LNCAP (cell line): ENCODE measurements at regions not wholly inside any gene's neighbourhood (a gene's known extent, or its start where the extent isn't known, plus 50 kb on each side); places are given as distances from the start of the nearest gene placed in this dataset.

Source experiments
- TF ChIP-seq, protein P1 (sequence below): fragments of 450-650 bp; IDR thresholded peaks from 2 replicates; pipeline ENCODE4 v1.5.1; 2017; ENCODE audit warnings: mild to moderate bottlenecking

DNA sequence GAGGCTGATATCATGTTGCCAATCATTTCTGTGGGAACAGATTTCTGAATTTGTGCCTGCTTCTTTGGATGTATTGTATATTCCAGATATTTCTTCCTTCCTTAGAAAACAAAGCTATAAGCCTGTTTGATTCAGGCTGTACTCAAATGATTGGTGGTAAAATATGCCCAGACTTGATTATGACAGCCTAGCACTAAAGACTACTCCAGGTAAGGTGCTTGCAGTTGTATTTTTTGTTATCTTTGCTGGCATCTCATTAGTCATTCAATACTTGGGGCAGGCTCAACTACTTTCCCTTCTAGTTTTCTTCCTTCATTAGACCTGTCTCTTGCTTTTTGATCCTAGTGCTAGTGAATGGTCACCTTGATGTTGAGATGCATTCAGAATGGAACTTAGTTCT is 90.6 kb downstream of the ZNF518B start:
- TF ChIP-seq, protein P1, sequence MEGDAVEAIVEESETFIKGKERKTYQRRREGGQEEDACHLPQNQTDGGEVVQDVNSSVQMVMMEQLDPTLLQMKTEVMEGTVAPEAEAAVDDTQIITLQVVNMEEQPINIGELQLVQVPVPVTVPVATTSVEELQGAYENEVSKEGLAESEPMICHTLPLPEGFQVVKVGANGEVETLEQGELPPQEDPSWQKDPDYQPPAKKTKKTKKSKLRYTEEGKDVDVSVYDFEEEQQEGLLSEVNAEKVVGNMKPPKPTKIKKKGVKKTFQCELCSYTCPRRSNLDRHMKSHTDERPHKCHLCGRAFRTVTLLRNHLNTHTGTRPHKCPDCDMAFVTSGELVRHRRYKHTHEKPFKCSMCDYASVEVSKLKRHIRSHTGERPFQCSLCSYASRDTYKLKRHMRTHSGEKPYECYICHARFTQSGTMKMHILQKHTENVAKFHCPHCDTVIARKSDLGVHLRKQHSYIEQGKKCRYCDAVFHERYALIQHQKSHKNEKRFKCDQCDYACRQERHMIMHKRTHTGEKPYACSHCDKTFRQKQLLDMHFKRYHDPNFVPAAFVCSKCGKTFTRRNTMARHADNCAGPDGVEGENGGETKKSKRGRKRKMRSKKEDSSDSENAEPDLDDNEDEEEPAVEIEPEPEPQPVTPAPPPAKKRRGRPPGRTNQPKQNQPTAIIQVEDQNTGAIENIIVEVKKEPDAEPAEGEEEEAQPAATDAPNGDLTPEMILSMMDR, result no peak

DNA sequence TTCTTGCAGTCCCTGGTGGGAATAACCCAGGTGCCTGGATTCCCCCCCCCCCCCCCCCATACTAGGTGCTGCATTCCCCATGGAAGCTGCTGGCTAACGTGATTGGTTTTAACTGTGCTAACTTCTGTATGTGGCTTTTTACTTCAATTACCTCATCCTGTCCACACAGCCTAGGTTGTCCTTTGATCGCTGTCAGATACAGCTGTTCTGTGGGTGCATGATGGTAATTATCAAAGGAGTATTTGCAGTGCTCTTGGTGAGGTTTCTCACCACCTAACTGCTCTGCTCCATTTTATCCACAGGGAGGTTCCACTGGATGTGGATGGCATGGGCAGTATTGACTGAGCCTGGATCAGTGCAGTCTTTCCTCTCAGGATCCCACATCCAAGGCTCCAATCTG is 93.0 kb downstream of the ZNF518B start:
- TF ChIP-seq, protein P1, result no peak

DNA sequence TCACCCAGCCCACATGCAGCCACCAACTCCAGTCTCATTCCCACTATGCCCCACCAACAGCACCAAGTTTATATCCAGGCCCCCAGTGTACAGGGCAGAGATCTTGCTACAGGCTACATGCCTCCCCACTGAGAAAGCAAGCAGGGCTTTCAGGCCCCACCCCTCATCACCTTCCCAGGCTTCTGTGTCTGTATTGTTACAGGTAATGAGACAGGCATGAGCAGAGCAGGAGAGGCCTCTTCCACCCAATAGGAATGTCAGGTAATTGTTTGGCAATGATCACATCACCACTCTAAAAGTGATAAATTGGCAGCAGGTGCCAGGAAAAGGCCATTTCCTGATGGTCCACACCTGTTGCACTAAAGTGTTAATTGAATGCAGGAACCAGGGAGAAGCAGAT is 102.5 kb downstream of the ZNF518B start:
- TF ChIP-seq, protein P1, result no peak

DNA sequence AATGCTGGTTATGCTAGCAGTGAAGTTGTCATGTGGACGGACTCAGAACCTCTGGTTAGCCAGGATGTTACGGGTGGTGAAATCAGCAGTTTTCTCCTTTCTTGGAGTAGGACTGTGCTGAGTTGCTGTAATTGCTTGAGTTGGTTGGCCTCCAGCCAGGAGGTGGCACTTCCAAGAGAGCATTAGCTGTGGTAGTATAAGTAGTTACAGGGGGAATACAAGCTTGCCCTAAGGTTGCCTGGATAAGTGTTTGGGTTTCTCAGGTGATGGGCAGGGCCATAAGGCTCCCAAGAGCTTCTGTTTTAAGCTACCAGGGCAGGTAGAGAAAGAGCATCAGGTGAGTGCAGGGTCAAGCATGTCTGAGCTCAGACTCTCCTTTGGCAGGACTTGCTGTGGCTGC is 103.0 kb downstream of the ZNF518B start:
- TF ChIP-seq, protein P1, result no peak

DNA sequence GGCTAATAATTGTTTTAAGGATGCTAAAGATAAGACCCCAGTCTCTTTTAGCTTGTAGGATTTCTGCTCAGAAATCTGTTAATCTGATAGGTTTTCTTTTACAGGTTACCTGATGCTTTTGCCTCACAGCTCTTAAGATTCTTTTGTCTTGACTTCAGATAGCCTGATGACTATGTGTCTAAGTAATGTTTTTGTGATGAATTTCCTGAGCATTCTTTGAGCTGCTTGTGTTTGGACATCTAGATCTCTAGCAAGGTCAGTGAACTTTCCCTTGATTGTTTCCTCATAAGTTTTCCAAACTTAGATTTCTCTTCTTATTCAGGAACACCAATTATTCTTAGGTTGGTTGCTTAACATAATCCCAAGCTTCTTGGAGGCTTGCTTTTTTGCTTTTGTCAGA is 104.1 kb downstream of the ZNF518B start:
- TF ChIP-seq, protein P1, result no peak

DNA sequence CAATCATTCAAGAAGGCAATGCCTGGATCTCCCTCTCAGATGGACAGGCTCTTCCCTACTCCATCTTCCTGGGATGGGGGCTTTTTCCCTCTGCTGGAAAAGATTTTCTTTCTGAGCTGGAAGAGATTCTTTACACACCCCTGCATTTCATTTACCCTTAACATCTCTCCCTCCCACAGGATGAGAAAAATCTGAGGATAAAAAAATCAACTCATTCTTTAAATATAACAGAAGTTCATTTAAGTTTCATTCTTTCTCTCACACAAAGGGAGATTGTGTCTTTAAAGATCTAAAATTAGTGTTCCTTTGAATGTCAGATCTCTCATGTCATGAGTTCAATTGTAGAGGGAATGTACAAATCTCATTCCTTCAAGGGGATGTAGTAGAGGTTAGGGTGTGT is 109.0 kb downstream of the ZNF518B start:
- TF ChIP-seq, protein P1, result no peak

DNA sequence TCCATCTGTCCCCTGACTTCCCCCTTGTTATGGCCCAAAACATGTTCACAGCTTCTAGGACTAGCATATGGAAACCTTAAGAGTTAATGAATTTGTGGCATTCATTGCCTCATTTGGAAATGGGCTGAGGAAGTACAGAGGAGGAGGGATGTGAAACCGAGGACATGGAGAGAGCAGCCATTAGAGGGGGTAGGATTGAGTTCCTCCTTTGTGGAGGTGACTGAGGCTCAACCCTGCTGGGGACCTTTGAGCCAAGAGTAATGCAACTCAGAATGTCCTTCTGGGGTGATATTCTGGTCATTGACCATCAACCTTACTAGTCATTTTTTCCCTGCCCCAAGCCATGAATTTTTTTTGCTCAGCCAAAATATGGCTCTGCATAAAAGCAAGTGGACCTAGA is 109.4 kb downstream of the ZNF518B start:
- TF ChIP-seq, protein P1, result no peak

DNA sequence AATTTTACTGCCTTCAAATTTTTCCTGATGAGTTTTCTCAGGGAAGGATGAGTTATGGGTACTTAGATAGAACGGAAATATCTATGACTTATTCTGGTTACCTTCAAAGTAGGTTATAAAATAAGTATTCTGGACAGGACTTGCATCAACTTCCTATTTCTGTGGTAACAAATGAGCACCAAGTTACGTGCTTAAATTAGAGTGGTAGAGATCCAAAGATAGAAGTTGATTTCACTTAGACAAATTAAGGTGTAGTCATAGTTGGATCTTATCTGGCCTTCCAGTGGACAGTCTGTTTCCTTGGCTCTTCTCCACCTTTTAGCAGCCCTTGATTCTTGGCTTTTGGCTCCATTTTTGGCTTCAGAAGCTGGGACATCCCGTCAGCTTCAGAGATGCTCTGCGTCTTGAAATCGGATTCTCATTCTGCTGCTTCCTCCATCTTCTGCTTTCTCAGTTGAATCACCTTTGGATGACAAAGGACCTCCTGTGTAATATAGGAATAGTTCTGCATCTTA is 109.9 kb downstream of the ZNF518B start:
- TF ChIP-seq, protein P1, result no peak
